Eye (tissue), 1 donor: ENCODE measurements at regions not wholly inside any gene's neighbourhood (a gene's known extent, or its start where the extent isn't known, plus 50 kb on each side); places are given as distances from the start of the nearest gene placed in this dataset.
"Not testable (repeated sequence)": the region's sequence is repeated elsewhere in the genome, so short reads cannot be mapped to it uniquely, and the experiment has no call there.

Experiments used
- DNase-seq: peaks from one replicate; pipeline ENCODE4 v3.0.0-alpha.2; 2015

- DNase-seq: no peak
Measured at GRCh38 chr1:102365071-102365470, 368.3 kb upstream of the OLFM3 start.

GRCh38 chr1:102336602-102337001 lies 339.9 kb upstream of the OLFM3 start:
- DNase-seq: no peak

GRCh38 chr1:102318104-102318806 lies 321.5 kb upstream of the OLFM3 start:
- no peak for DNase-seq

GRCh38 chr1:102315096-102315495 lies 318.4 kb upstream of the OLFM3 start:
- no peak for DNase-seq

- DNase-seq: no peak
Measured at GRCh38 chr1:102296116-102296515, 299.4 kb upstream of the OLFM3 start.

- no peak for DNase-seq
Measured at GRCh38 chr1:102282955-102283354, 286.2 kb upstream of the OLFM3 start.

GRCh38 chr1:102262994-102263393 lies 266.3 kb upstream of the OLFM3 start:
- no peak for DNase-seq

GRCh38 chr1:102252731-102253505 lies 256.2 kb upstream of the OLFM3 start:
- no peak for DNase-seq

- DNase-seq: no peak
Measured at GRCh38 chr1:102241431-102242338, 245.0 kb upstream of the OLFM3 start.

GRCh38 chr1:102239247-102239646 lies 242.5 kb upstream of the OLFM3 start:
- no peak for DNase-seq

- DNase-seq: no peak
Measured at GRCh38 chr1:102234753-102235359, 238.1 kb upstream of the OLFM3 start.

GRCh38 chr1:102219463-102219862 lies 222.7 kb upstream of the OLFM3 start:
- no peak for DNase-seq

GRCh38 chr1:102210891-102211290 lies 214.2 kb upstream of the OLFM3 start:
- not testable (repeated sequence) for DNase-seq

- peak; percentile 79 for DNase-seq
Measured at GRCh38 chr1:102191723-102192122, 195.0 kb upstream of the OLFM3 start.

- DNase-seq: no peak
Measured at GRCh38 chr1:102190429-102190828, 193.7 kb upstream of the OLFM3 start.

GRCh38 chr1:102186536-102186935 lies 189.8 kb upstream of the OLFM3 start:
- no peak for DNase-seq

- DNase-seq: no peak
Measured at GRCh38 chr1:102185260-102185659, 188.5 kb upstream of the OLFM3 start.

- no peak for DNase-seq
Measured at GRCh38 chr1:102184477-102184876, 187.8 kb upstream of the OLFM3 start.

- no peak for DNase-seq
Measured at GRCh38 chr1:102183711-102184110, 187.0 kb upstream of the OLFM3 start.

- no peak for DNase-seq
Measured at GRCh38 chr1:102182603-102183260, 186.0 kb upstream of the OLFM3 start.

- DNase-seq: no peak
Measured at GRCh38 chr1:102181341-102181740, 184.6 kb upstream of the OLFM3 start.

GRCh38 chr1:102178480-102178879 lies 181.8 kb upstream of the OLFM3 start:
- no peak for DNase-seq
